HepG2 (cell line): ENCODE measurements at regions not wholly inside any gene's neighbourhood (a gene's known extent, or its start where the extent isn't known, plus 50 kb on each side); places are given as distances from the start of the nearest gene placed in this dataset.

Experiments
- ATF1 ChIP-seq: IDR thresholded peaks from 2 replicates; pipeline ENCODE4 v1.6.1; 2016; ENCODE audit warnings: mild to moderate bottlenecking, control low read depth
- ATF2 ChIP-seq: sonication (generic); formaldehyde crosslinking; IDR thresholded peaks from 2 replicates; pipeline ENCODE4 v1.4.0; 2020; ENCODE audit warnings: missing genetic modification reagents
- CTCF ChIP-seq: sonication (generic); formaldehyde crosslinking; IDR thresholded peaks from 2 replicates; pipeline ENCODE4 v1.5.0; 2020; ENCODE audit warnings: mild to moderate bottlenecking, missing genetic modification reagents, moderate library complexity
- ELF1 ChIP-seq: sonication (generic); formaldehyde crosslinking; IDR thresholded peaks from 2 replicates; pipeline ENCODE4 v1.4.0; 2020; ENCODE audit warnings: missing genetic modification reagents
- ELF4 ChIP-seq: sonication (generic); formaldehyde crosslinking; IDR thresholded peaks from 2 replicates; pipeline ENCODE4 v1.5.0; 2020; ENCODE audit warnings: missing genetic modification reagents, mild to moderate bottlenecking, moderate library complexity, borderline replicate concordance
- ESRRA ChIP-seq: sonication (generic); formaldehyde crosslinking; IDR thresholded peaks from 2 replicates; pipeline ENCODE4 v1.5.1; 2020; ENCODE audit warnings: mild to moderate bottlenecking, low read depth, missing genetic modification reagents
- POLR2AphosphoS5 ChIP-seq: IDR thresholded peaks from 2 replicates; pipeline ENCODE4 v1.6.1; 2012; ENCODE audit warnings: low read depth, low read length
- RXRA ChIP-seq: sonication (generic); formaldehyde crosslinking; IDR thresholded peaks from 2 replicates; pipeline ENCODE4 v1.5.1; 2020; ENCODE audit warnings: missing genetic modification reagents
- ZFX ChIP-seq: sonication (generic); formaldehyde crosslinking; IDR thresholded peaks from 2 replicates; pipeline ENCODE4 v1.4.0; 2020; ENCODE audit warnings: mild to moderate bottlenecking, low read depth, missing genetic modification reagents, moderate library complexity
- ZNF274 ChIP-seq: sonication (generic); formaldehyde crosslinking; IDR thresholded peaks from 2 replicates; pipeline ENCODE4 v1.5.1; 2020; ENCODE audit warnings: mild to moderate bottlenecking, missing genetic modification reagents
- ZNF280B ChIP-seq: sonication (generic); formaldehyde crosslinking; IDR thresholded peaks from 2 replicates; pipeline ENCODE4 v1.5.0; 2020; ENCODE audit warnings: missing genetic modification reagents, mild to moderate bottlenecking, borderline replicate concordance

- TF ChIP-seq ELF1 (CRISPR knock-in tag) (no peak), ATF2 (CRISPR knock-in tag) (no peak), ATF1 (CRISPR knock-in tag) (no peak), CTCF (CRISPR knock-in tag) (no peak), ZNF274 (CRISPR knock-in tag) (no peak), ZFX (CRISPR knock-in tag) (no peak), RXRA (CRISPR knock-in tag) (no peak), ESRRA (CRISPR knock-in tag) (no peak), ZNF280B (CRISPR knock-in tag) (no peak), POLR2AphosphoS5 (no peak), ELF4 (no peak)
Observed at GRCh38 chr2:62291052-62291451, 95.1 kb downstream of the B3GNT2 start.
